Posterior vena cava (tissue), 2 donors: ENCODE measurements at regions not wholly inside any gene's neighbourhood (a gene's known extent, or its start where the extent isn't known, plus 50 kb on each side); places are given as distances from the start of the nearest gene placed in this dataset.
"Not testable (repeated sequence)": the region's sequence is repeated elsewhere in the genome, so short reads cannot be mapped to it uniquely, and the experiment has no call there.

ENCODE experiments used
- DNase-seq: peaks from one replicate; pipeline ENCODE4 v3.0.0-alpha.2; 2020; ENCODE audit warnings: low spot score
- intact Hi-C, 2 donors: fragments of 100-400 bp; cut with DNase I; formaldehyde crosslinking; loops; one replicate each; pipeline versions ENCODE4 v1.14.1 to v1.14.2; 2022 to 2023
- donor health status: DM: yes; HTN: yes; CAD: no.
- donor health status: DM: yes; HTN: yes; CAD: no.

DNA sequence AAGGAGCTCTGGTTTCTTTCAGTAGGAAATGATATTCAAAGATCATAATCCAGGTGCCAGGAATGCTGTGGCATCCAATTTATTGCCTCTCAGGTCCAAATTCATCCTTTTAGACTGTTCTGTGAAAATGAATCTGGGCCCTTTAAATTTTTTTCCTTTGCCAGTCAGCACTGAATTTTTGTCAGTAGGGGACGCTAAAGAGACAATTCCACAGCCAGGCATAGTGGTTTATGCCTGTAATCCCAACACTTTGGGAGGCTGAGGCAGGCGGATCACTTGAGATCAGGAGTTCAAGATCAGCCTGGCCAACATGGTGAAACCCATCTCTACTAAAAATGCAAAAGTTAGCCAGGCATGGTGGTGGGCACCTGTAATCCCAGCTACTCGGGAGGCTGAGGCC, 60.9 kb upstream of the USP9X start:
- intact Hi-C loops: not testable (repeated sequence)

DNA sequence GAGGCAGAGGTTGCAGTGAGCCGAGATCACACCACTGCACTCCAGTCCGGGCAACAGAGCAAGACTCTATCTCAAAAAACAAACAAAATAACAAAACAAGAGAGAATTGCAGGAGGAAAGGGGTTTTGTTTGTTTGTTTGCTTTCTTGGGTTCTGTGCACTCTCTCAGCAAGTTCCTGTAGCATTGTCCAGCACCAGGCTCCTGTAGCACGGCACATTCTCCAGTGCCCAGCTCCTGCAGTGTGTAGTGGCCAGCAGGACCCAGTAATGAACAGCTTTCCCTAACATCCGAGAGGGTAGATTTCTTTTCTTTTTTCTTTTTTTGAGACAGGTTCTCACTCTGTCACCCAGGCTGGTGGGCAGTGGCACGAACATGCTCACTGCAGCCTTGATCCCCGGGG, 60.5 kb upstream of the USP9X start:
- DNase-seq: no peak
- intact Hi-C loops: no loop called here

More for the DNA sequence above, 60.9 kb upstream of the USP9X start:
- not testable (repeated sequence) for DNase-seq

DNA sequence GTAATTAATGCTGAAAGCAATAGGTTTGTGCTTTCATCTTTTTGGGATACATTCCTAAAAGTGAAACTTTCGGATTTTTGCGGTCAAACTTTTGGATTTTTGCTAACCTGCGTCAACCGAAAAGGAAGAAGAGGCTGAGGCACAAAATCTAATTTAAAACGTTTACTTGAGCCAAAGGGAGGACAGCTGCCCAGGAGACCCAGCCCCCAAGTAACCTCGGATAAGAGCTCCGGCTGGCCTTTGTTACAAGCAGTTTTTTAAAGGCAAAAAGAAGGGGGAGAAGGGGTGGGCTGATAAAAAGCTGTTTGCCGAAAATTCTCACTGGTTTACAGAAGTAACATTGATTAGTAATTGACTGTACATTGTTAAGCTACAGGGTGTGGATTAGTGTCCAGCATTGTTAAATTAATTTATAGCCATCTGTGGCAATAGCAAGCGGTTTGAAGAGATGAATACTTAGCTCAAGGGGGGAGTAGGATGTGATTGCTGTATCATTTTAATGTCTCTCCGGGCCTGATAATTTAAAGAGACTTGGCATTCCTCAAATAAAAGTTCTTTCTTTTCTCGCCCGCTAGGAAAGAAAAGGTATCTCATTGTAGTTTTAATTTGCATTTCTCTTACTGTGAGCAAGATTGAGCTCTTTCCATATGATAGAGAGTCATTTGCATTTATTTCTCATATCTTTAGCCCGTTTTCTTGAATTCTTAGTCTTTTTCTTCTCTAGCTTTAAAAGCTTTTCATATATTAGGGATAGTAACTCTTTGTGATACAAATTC, 59.1 kb upstream of the USP9X start:
- intact Hi-C loops: no loop called here

DNA sequence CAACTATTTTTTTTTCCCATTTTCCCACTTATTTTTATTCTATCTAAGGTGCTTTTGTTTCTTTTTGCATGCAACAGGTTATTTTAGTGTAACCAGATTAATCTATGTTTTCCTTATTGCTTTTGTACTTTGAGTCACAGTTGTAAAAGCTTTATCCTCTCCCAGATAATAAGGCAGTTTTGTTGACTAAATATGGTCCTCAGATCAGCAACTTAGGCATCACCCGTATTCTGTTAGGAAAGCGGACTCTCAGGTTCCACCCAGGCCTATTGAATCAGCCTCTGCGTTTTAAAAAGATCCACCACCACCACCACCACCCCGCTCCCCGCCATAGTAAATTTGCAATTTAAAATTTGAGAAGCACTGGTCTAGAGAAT, 58.6 kb upstream of the USP9X start:
- DNase-seq: no peak
- intact Hi-C loops: no loop called here

More for the DNA sequence above, 59.1 kb upstream of the USP9X start:
- no peak for DNase-seq

DNA sequence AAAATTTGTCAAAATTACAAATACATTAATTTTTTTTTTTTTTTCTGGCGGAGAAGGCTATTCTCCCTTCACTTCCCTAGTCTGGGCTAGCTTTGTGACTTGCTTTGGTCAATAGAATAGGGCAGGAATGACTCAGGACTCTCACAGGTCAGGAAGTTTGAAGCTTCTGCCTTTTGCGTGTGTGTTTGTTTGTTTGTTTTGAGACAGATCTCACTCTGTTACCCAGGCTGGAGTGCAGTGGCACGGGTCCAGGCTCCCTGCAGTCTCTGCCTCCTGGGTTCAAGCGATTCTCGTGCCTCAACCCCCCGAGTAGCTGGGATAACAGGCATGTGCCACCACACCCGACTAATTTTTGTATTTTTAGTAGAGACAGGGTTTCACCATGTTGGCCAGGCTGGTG, 55.9 kb upstream of the USP9X start:
- DNase-seq: no peak
- intact Hi-C loops: no loop called here

DNA sequence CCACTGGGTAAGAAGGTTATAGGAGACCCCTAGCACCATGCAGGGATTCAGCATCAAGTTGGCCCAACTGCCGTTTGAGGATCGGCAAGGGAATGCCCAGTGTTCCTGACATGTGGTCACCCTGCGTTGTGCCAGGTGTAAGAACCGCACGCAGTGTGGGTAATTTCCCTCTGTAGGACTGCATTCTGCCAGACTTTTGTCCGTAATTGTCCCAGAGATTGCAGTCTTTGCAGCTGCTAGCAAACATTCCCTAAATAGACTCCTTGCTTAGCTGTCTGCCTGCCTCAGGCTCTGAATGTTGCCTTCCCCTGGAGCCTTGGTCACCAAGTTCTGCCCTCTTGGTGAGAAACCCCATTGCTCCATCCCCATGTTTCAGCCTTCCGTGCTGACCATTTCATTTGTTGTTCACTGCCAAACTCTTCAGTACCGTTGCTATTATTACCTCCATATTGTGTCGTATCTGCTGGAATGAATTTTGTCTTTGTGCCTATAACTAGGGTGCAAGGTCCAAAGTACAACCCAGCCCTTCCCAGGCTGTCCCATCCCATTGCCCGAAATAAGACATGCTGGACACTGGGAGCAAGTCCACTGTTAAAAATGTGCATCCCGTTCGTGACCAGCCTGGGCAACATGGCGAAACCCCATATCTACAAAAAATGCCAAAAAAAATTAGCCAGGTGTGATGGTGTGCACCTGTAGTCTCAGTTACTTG, 53.8 kb upstream of the USP9X start:
- intact Hi-C loops: no loop called here
- DNase-seq: no peak

DNA sequence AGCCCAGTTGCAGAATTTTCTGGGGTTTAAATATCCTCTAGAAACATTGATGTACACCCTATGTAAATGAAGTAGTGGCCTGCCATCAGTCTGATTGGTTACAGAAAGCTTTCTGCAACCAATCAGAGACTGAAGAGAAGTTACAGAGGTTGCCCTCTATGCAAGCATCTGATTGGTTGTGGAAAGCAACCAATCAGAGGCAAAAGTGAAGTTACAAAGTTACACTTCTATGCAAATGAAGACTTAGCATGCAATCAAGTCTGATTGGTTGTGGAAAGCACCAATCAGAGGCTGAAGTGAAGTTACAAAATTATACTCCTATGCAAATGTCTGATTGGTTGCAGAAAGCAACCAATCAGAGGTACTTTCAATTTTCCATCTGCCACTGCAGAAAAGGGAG, 51.9 kb upstream of the USP9X start:
- intact Hi-C loops: no loop called here
- no peak for DNase-seq

DNA sequence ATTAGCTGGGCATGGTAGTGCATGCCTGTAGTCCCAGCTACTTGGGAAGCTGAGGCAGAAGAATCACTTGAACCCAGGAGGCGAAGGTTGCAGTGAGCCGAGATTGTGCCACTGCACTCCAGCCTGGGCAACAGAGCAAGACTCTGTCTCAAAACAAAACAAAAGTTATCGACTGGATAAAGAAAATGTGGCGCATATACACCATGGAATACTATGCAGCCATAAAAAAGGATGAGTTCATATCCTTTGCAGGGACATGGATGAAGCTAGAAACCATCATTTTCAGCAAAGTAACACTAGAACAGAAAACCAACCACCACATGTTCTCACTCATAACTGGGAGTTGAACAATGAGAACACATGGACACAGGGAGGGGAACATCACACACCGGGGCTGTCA, 50.3 kb upstream of the USP9X start:
- intact Hi-C loops, DNase-seq: not testable (repeated sequence)
